HG03066 (cell line): ENCODE measurements at regions not wholly inside any gene's neighbourhood (a gene's known extent, or its start where the extent isn't known, plus 50 kb on each side); places are given as distances from the start of the nearest gene placed in this dataset.

Experiments used
- ATAC-seq: cut with Tn5 transposase; IDR thresholded peaks from one replicate; pipeline ENCODE4 v1.9.1; 2021; ENCODE audit warnings: low read depth; ENCODE audit not compliant: unreplicated experiment

DNA sequence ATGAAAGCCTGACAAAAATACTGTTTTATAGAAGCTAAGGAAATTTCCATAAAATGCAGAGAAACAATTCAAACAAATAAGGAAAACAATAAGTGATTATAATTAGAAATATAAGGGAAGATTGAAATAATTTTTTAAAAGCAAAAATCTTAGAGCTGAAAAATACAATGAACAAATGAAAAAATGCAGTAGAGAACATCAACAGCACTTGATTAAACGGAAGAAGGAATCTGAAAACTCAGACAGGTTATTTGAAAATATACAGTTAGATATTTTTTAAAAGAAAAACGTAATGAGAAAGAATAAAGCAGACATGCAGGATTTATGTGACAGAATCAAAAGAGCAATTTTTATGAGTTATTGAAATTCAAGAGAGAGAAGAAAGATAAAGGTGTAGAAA lies 279.1 kb upstream of the MAGI2 start:
- no peak for ATAC-seq

DNA sequence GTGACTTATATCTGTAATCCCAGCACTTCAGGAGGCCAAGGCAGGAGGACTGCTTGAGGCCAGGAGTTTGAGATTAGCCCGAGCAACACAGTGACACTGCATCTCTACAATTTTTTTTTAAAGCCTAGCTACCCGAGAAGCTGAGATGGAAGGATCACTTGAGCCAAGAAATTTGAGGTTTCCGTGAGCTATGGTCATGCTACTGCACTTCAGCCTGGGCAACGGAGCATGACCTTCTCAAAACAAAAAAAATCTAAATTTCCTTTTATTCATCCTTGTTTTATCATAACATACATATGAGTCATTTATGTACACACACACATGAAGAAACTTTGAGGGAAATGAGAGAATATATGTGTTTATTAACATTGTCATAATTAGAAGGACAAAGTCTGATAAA lies 277.5 kb upstream of the MAGI2 start:
- no peak for ATAC-seq

DNA sequence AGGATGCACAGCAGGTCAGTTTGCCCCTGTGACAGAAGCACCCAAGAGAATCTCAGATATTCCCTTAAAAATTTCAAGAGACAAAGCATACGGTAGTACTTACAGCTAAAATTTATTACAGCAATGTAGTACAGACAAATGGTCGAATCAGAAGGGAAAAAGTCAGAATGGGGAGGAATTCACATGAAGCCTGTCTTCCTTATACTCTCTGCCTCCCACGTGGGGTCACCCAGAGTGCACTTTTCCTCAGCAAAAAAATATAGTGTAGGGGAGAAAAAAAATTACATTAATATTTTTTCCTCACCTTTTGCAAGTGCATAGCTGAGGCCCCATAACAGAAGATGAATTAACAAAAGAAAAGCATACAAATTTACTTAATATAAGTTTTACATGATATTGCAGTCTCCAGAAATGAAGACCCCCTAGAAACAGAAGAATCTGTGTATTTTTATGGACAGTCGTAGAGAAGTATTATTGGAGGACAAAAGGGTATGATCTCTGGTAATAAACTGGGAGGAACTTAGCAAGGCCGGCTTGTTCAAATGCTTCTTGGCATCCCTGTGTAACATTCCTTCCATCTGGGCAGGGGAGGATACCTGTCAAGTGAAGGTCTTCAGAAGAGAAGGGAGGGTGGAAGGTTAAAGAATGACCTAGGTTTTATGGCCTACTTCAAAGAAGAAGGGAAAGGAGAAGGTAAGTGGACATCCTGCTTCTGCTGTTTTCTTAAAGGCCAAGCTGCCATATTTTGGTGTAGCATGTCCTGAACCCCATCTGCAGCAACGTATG lies 270.6 kb upstream of the MAGI2 start:
- ATAC-seq = no peak

DNA sequence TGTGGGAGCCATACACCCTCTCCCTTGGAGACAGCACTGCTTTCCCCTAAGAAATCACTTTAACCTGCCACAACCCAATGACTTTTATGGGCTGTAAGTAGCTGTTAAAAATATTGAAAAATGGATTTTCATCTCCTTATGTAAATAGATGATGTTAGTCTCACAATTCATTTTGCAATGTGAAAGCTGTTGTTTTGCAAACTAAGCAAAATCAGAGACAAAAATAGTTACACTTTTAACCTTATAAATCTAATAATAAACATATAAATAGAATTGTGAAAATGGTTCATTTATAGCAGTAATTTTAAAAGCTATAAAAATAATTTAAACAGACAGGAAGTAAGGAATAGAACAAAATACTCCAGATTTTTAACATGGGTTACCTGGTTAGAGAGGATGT lies 268.8 kb upstream of the MAGI2 start:
- ATAC-seq = no peak

DNA sequence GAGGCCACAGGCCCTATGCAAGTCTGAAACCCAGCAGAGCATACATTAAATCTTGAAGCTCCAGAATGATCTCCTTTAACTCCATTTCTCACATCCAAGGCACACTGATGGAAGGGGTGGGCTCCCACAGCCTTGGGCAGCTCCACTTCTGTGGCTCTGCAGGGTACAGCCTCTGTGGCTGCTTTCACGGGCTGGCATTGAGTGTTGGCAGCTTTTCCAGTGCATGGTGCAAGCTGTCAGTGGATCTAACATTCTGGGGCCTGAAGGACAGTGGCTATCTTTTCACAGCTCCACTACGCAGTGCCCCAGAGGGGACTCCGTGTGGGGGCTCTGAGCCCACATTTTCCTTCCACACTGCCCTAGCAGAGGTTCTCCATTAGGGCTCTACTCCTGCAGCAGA lies 265.7 kb upstream of the MAGI2 start:
- ATAC-seq = no peak

DNA sequence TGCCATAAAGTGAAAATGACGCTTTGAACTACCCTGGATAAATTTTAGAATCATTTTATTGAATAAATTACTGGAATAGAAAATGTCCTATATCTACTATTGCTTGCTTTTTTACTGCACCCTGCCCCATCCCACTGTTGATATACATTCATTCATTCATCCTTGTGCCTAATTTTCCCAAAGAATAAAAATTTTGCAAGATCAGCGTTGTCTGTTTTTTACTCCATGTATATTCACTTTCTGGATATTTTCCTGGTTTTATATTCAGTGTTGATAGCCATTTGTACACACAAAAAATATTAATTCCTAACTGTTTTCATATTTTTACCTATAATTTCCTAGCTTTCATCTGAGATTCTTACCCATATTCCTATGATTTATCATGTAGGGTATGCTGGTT lies 262.9 kb upstream of the MAGI2 start:
- no peak for ATAC-seq

DNA sequence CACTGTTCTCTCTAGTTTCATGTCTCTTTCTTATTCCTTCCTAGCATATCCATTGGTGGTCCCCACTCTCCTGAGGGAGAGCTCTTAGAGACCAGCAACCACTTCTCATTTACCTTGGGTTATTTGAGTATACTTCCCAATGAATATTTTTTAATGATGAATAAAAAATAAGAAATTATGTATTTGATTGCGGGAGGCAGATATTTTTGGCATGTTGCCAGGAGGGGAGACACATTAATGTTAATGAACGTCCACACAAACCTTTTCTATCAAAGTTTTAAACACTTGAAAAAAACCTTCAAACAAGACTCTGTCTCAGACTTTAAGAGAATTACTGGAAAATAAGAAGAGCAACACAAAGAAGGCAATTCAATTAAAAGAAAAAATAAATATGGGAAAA lies 260.6 kb upstream of the MAGI2 start:
- ATAC-seq = no peak

DNA sequence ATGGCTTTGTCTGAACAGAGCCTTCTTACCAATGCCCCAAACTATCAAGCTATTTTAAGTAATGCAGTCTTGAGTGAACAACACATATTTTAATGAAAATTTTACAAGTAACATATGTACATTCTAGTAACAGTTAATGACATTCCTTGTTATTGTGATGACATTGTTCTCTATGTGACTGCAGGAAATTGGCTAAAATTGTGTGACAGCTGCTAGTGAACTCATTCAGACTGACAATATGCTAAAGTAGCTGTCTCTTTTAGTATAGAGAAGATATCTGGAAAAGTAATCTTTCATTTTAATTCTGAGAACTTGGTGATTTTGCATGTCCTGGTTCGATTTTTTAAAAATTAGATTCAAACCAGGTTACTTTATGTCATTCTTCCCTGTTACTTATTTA lies 259.8 kb upstream of the MAGI2 start:
- no peak for ATAC-seq

DNA sequence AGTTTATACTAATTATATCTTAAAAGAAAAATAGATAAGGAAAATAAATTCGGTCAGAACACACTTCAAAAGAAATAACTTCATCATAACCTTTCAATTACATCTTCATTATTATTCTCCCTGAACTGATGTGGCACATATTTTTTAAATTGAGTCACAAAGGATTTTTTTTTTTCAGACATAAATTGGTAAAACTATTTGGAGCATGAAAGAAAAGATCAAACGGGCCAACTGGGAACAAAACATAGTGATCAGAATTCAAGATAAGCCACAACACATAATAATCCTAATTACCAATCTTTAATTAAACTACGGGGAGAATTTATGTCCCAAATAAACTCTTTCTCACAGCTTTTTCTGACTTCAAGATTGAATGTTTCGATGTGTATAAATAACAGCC lies 258.2 kb upstream of the MAGI2 start:
- no peak for ATAC-seq

DNA sequence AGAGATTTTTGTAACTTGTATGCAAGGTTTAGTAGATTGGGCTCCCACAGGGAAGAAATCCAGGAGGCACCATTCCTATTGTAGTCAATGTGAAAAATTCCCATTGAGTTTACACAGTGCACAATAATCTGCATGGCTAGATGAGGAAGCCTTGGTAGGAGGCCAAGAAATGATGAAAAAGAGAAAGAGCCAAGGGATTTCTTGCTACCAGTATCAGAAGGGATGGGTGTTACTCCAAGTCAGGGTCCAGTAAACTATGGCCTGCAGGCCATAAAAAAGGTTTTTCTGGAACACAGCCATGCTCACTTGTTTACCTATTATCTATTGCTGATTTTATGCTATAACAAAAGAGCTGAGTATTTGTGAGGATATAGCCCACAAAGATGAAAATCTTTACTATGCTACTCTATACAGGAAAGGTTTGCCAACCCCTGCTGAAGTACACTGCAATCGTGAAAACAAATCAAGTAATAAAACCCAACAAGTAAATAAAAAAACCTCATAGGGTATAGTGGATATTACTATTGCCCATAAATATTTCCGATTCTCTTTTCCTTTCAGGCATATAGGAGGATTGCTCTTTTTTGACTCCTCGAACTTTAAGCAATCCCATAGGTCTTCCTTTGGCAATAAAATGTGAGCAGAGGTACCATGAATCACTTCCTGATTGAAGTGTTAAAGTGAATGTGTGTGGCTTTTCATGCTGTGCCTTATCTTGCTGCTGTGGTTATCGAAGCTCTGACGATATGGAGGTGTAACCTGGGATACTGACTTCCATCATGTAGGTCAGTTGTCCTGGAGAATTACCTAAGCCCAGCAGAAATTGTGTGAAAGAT lies 256.3 kb upstream of the MAGI2 start:
- no peak for ATAC-seq

DNA sequence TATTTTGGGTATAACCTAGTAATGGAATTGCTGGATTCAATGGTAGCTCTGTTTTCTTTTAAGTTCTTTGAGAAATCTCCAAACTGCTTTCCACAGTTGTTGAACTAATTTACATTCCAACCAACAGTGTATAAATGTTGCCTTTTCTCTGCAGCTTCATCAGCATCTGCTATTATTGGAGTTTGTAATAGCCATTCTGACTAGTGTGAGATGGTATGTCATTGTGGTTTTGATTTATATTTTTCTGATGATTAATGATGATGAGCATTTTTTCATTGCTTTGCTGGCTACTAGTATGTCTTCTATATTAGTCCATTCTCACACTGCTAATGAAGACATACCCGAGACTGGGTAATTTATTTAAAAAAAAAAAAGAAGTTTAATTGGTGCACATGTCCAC lies 248.6 kb upstream of the MAGI2 start:
- ATAC-seq = no peak

DNA sequence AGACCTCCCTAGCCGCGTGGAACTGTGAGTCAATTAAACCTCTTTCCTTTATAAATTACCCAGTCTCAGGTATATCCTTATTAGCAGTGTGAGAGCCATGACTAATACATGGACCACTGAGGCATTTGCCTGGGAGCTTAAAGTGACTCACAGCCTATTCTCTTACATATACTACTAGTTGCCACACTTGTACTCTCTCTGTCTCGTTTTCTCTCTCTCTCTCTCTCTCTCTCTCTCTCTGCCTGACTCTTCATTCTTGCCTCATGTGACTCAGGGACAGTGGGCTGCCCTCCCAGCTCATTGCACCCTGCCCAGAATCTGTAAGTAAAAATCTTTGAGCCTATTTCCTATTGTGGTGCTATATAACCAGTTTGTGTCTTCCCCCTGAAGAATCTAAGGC lies 238.5 kb upstream of the MAGI2 start:
- no peak for ATAC-seq

DNA sequence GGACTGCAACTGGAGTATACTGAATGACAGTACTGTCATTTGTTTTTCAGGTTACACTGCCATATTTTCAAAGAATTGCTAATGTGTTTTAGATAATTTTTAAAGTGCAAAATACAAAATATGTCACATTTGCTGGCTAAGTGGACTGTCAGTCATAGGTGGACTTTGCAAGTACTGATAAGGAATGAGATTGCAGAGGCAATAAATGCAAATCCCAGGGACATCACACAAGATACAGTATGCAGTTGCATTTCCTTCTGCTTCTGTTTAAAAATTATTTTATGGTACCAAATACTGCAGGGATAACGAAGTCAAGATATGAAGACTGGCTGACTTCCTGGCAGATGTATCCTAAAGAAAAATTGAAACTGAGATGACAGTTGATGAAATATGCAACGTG lies 237.6 kb upstream of the MAGI2 start:
- ATAC-seq = no peak

DNA sequence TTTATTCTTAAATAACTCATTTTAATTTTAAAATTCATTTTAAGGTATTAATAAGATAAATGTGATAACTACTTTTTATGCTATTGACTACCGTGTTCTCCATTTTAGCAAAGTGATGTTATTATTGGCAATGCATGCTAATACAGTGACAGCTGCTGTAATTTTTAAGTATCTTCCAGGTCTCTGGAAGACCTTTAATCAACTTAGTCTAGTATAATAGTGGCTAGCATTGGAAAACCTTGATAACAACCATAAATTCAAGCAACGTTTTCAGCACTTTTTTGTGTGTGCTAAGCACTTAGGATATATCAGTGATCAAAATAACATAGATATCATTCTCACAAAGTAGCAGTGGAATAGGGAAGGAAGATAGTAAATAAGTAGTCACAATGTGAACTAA lies 230.9 kb upstream of the MAGI2 start:
- no peak for ATAC-seq

DNA sequence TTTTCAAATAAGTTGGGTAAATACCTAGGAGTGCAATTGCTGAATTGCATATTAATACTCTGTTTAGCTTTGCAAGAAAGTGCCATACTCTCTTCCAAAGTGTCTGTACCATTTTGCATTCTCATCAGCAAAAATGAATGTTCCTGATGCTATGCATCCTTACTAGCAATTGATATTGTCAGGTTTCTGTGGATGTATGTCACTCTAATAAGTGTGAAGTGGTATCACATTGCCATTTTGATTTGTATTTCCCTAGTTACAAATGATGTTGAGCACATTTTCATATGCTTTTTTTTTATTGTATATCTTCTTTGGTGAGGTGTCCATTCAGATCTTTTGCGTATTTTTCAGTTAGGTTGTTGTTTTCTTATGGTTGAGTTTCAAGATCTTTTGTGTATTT lies 230.4 kb upstream of the MAGI2 start:
- no peak for ATAC-seq

DNA sequence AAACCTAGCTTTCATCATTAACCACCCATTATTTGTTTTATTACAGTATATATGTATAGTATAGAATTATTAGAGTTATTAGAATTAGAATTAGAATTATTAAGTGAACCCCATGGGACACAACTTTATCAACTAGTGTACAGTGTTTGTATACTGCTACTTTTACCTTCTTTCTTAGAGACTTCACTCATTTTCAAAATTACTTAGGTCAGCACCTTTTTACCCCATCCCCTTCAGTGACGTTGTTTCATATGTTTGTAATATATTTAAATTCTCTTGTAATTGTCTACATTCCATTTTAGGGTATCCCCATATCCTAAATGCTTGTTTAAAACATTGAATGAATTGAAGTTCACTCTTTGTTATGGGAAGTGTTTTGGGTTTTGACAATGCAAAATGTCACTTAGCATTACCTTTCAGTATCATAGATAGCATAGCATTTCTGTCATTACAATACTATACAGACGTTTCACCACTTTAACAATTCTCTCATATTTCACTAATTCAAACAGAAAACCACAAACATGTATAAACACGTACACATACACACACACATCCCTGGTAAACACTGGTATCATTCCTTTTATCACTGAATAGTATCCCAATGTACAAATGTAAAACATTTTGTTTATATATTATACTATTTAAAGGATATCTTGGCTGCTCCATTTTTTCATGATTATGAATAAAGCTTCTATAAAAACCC lies 229.9 kb upstream of the MAGI2 start:
- ATAC-seq = no peak

DNA sequence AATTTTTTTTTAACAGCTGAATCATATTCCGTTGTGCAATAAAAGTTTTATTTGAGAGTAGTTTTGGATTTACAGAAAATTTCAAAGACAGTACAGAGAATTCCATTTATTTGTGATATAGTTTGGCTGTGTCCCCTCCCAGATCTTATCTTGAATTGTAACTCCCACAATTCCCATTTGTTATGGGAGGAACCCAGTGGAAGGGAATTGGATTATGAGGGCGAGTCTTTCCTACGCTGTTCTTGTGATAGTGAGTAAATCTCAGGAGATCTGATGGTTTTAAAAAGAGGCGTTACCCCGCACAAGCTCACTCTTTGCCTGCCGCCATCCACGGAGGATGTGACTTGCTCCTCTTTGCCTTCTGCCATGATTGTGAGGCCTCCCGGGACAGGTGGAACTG lies 228.0 kb upstream of the MAGI2 start:
- no peak for ATAC-seq

DNA sequence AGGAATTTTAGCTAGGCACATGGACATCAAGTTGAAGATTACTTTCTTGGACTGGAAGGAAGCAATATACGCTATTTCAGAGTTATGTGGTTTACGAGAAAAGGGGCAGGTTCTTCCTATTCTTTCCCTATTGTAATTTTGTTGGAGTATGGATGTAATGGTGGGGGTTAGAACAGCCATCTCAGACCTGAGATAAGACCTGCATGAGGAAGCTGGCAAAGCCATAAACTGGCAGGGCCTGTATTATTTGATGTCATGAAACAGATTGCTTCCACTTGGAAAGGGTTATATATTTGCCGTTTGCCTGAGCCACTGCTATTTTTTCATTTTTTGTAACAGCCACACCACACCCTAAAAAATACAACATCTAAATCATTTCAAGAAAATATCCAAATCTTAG lies 220.5 kb upstream of the MAGI2 start:
- ATAC-seq = no peak

DNA sequence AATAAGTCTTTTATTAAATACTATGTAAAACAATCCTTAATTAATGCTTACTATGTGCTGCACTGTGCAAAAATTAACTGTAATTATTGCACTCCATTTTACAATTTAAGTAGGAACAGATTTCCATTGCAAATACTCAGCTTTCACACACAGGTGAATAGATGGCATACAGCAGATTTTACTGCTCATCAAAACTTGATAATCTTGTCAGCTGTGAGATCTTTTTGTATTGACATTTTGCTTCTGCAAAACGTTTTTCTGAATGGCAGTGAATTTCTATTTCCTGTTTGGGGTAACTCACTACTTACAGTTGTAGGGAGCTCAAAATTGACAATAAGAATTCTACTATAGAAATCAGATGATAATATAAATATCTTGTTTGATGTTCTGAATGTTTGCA lies 220.0 kb upstream of the MAGI2 start:
- no peak for ATAC-seq

DNA sequence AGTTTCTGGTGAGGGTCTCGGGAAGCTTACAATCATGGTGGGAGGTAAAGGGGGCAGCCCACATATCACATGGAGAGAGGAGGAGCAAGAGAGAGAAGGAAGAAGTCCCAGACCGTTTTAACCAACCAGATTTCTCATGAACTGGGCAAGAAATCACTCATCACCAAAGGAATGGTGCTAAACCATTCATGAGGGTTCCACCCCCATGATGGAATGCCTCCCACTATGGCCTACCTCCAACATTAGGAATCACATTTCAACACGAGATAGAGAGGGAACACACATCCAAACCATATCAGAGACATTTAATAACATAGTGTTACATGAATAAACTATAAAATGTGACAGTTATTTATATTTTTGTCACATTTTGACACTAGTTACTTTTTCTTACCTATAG lies 214.8 kb upstream of the MAGI2 start:
- no peak for ATAC-seq

DNA sequence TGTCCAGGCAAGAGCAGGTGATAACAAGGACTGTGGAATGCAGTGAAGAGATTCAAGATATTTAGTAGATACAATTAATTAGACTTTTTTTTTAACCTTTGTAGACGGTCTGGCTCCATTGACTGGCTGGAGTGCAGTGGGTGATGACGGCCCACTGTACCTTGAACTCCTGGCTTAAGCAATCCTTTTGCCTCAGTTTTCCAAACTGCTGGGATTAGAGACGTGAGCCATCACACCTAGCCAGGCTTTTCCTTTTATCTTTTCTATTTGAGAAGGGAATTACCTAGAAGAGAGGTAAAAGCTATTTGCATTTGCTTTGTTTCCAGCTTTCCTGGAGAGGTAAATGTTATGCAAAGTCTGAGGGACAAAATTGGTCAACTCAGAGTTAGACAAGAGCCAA lies 213.0 kb upstream of the MAGI2 start:
- no peak for ATAC-seq
